Breast epithelium (tissue), 4 donors: ENCODE measurements at regions not wholly inside any gene's neighbourhood (a gene's known extent, or its start where the extent isn't known, plus 50 kb on each side); places are given as distances from the start of the nearest gene placed in this dataset.
"Not testable (repeated sequence)": the region's sequence is repeated elsewhere in the genome, so short reads cannot be mapped to it uniquely, and the experiment has no call there.

ENCODE experiments used
- DNase-seq, 2 donors: peaks; one replicate each; pipeline ENCODE4 v3.0.0-alpha.2; 2019; ENCODE audit warnings: low spot score in 2 of 2
- H3K27ac ChIP-seq, 2 donors: fragments of 200-600 bp; sonication (generic) in 1 of 2; one replicate each; pipeline ENCODE4 v1.5.1; 2016 to 2019; ENCODE audit warnings: mild to moderate bottlenecking in 1 of 2
- H3K27me3 ChIP-seq, 2 donors: fragments of 200-600 bp; sonication (generic) in 1 of 2; one replicate each; pipeline versions ENCODE4 v1.5.1 to v1.6.0; 2017 to 2019; ENCODE audit warnings: control low read depth in 1 of 2, mild to moderate bottlenecking in 1 of 2
- H3K36me3 ChIP-seq: fragments of 200-600 bp; one replicate; pipeline ENCODE4 v1.5.1; 2019
- H3K4me1 ChIP-seq, 2 donors: fragments of 200-600 bp; sonication (generic); one replicate each; pipeline ENCODE4 v1.5.1; 2016 to 2019; ENCODE audit warnings: control low read depth in 1 of 2
- H3K4me3 ChIP-seq, 3 donors: fragments of 200-600 bp; sonication (generic); 1 replicate in 2 of 3; 2 replicates in 1 of 3; pipeline ENCODE4 v1.5.1; 2016 to 2019; ENCODE audit warnings: mild to moderate bottlenecking in 3 of 3, moderate library complexity in 2 of 3
- H3K9me3 ChIP-seq, 2 donors: fragments of 200-600 bp; sonication (generic) in 1 of 2; one replicate each; pipeline ENCODE4 v1.5.1; 2016 to 2019; ENCODE audit warnings: control low read depth in 1 of 2
- CTCF ChIP-seq, 3 donors: fragments of 450-650 bp; IDR thresholded peaks; one replicate each; pipeline ENCODE4 v1.5.1; 2016 to 2017; ENCODE audit warnings: antibody characterized with exemption in 3 of 3, mild to moderate bottlenecking in 3 of 3, moderate library complexity in 3 of 3
- POLR2A ChIP-seq: fragments of 450-650 bp; IDR thresholded peaks from one replicate; pipeline ENCODE4 v1.6.1; 2016; ENCODE audit warnings: antibody characterized with exemption, mild to moderate bottlenecking, moderate library complexity
- POLR2AphosphoS5 ChIP-seq, 3 donors: sonication (generic); formaldehyde crosslinking; IDR thresholded peaks; one replicate each; pipeline ENCODE4 v1.6.1; 2017; ENCODE audit warnings: antibody characterized with exemption in 3 of 3
- intact Hi-C: fragments of 100-400 bp; cut with DNase I; formaldehyde crosslinking; loops from one replicate; pipeline ENCODE4 v1.15.1; 2023; ENCODE audit warnings: low total_unique reads

GRCh38 chr4:78660559-78660958, 109.0 kb downstream of the ANXA3 start:
- no peak overlapping the region for H3K4me3 ChIP-seq
- intact Hi-C loops = no loop called here
- H3K27me3 ChIP-seq = no peaks in the 10 kb centered on the region
- peaks cover 0 to 4% of the 10 kb centered on the region in 2 donors for H3K4me1 ChIP-seq
- no peaks in the 10 kb centered on the region for H3K9me3 ChIP-seq
- no peak overlapping the region for H3K27ac ChIP-seq
- no peaks in the 10 kb centered on the region for H3K36me3 ChIP-seq
- DNase-seq = no peak
- TF ChIP-seq POLR2A = no peak
- TF ChIP-seq CTCF (IDR thresholded peaks at IDR 0.05) = no peak
- TF ChIP-seq POLR2AphosphoS5 (IDR thresholded peaks at IDR 0.05) = no peak

GRCh38 chr4:78661086-78661690, 109.6 kb downstream of the ANXA3 start:
- Histone ChIP-seq H3K27ac (peak overlapping the region; percentile 54 to 73), H3K36me3 (no peaks in the 10 kb centered on the region), H3K4me3 (no peak overlapping the region), H3K27me3 (no peaks in the 10 kb centered on the region), H3K9me3 (no peaks in the 10 kb centered on the region), H3K4me1 (peaks cover 0 to 4% of the 10 kb centered on the region in 2 donors)
- TF ChIP-seq CTCF (IDR thresholded peaks at IDR 0.05) (no peak), POLR2A (no peak), POLR2AphosphoS5 (IDR thresholded peaks at IDR 0.05) (no peak)
- intact Hi-C loops = no loop called here
- DNase-seq = no peak

- DNase-seq = no peak
- Histone ChIP-seq H3K36me3 (no peaks in the 10 kb centered on the region), H3K27me3 (no peaks in the 10 kb centered on the region), H3K27ac (peak overlapping the region; percentile 54 to 60), H3K9me3 (no peaks in the 10 kb centered on the region), H3K4me3 (no peak overlapping the region), H3K4me1 (peaks cover 0 to 4% of the 10 kb centered on the region in 2 donors)
- TF ChIP-seq POLR2A (no peak), POLR2AphosphoS5 (IDR thresholded peaks at IDR 0.05) (no peak), CTCF (IDR thresholded peaks at IDR 0.05) (no peak)
- intact Hi-C loops = no loop called here
Observed at GRCh38 chr4:78661921-78662521, 110.5 kb downstream of the ANXA3 start.

GRCh38 chr4:78662658-78663057, 111.1 kb downstream of the ANXA3 start:
- intact Hi-C loops = no loop called here
- no peak for DNase-seq
- H3K27me3 ChIP-seq = no peaks in the 10 kb centered on the region
- no peak overlapping the region for H3K4me3 ChIP-seq
- H3K4me1 ChIP-seq = peaks cover 0 to 4% of the 10 kb centered on the region in 2 donors
- no peak for TF ChIP-seq CTCF (IDR thresholded peaks at IDR 0.05)
- no peak for TF ChIP-seq POLR2A
- no peak for TF ChIP-seq POLR2AphosphoS5 (IDR thresholded peaks at IDR 0.05)
- no peaks in the 10 kb centered on the region for H3K9me3 ChIP-seq
- peak overlapping the region; percentile 54 to 60 for H3K27ac ChIP-seq
- no peaks in the 10 kb centered on the region for H3K36me3 ChIP-seq

- H3K4me3 ChIP-seq, H3K27ac ChIP-seq, DNase-seq, H3K9me3 ChIP-seq, H3K27me3 ChIP-seq, H3K4me1 ChIP-seq, H3K36me3 ChIP-seq, intact Hi-C loops: not testable (repeated sequence)
Observed at GRCh38 chr4:78664296-78664695, 111.9 kb upstream of the BMP2K start.
